NCI-H128 (cell line): ENCODE measurements at regions not wholly inside any gene's neighbourhood (a gene's known extent, or its start where the extent isn't known, plus 50 kb on each side); places are given as distances from the start of the nearest gene placed in this dataset.

Experiments used
- DNase-seq: peaks from one replicate; lab custom pipeline; 2025; ENCODE audit not compliant: unreplicated experiment; lab: John Stamatoyannopoulos, UW

- no peak for DNase-seq
These were observed 168.4 kb downstream of the TTLL2 start for GRCh38 chr6:167493310-167493709.

GRCh38 chr6:167493976-167494697, 169.3 kb downstream of the TTLL2 start:
- no peak for DNase-seq

GRCh38 chr6:167494698-167495435, 170.0 kb downstream of the TTLL2 start:
- DNase-seq: no peak

DNA sequence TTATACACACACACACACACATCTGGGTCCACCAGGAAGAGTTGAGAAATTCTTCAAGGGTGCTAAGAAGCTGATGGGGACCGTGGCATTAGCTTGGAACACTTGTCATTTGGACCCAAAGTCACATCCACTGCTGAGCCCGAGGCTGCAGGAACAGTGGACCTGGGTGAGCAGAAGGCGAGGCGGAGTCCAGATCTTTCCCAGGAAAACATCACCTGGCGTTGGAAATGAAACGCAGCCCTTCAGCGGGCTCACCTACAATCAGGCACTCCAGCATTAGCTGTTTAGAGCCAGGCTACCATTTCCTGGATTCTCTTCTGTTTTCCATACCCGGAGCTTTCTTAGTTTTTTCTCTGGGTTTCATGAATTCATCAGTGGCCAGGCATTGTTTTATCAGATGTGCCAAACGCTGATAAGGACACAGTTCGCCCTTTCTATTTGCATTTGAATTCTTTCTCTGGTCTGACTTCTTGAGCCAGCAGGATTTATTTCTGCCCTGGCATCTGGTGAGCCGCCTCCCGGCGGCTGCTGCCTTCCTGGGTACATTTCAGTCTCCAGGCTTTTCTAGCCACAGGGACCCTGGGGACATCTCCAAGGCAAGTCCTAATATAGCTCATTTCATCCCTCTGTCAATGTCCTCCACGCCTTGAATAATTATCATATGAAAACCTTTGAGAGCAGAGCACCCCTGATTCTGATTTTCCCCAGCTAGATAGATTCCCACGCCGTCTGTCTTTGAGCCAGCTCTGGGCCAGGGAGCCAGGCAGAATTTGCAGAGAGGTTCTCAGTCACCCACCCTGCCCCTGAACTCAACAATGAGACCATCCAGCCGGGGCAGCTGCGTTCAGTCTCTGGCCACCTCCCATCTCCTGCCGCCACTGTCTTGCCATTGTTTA, 170.9 kb downstream of the TTLL2 start:
- DNase-seq: no peak

- no peak for DNase-seq
These were observed 171.8 kb downstream of the TTLL2 start for GRCh38 chr6:167496707-167497106.

DNA sequence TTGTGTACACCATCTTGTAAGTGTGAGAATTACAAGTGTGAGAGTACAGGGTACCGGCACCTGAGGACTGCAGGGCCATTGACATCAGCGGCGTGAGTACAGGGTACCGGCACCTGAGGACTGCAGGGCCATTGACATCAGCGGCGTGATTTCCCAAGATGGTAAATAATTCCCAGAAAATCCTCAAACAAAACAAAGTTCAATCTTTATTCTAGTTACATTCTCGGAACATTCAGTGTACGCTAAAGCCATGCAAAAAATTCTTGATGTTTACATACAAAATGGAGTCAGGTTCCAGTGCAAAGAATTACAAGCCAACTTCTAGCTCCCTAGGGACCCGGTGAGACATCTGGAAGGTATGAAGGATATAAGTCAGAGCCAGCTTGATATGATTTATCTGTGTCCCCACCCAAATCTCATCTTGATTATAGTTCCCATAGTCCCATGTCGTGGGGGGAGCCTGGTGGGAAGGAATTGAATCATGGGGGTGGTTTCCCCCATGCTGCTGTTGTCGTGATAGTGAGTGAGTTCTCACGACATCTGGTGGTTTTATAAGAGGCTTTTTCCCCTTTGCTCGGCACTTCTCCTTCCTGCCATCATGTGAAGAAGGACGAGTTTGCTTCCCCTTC, 172.7 kb downstream of the TTLL2 start:
- no peak for DNase-seq

GRCh38 chr6:167499161-167499660, 174.3 kb downstream of the TTLL2 start:
- no peak for DNase-seq

- no peak for DNase-seq
These were observed 176.1 kb downstream of the TTLL2 start for GRCh38 chr6:167500961-167501360.

GRCh38 chr6:167501831-167502385, 177.0 kb downstream of the TTLL2 start:
- DNase-seq: no peak

DNA sequence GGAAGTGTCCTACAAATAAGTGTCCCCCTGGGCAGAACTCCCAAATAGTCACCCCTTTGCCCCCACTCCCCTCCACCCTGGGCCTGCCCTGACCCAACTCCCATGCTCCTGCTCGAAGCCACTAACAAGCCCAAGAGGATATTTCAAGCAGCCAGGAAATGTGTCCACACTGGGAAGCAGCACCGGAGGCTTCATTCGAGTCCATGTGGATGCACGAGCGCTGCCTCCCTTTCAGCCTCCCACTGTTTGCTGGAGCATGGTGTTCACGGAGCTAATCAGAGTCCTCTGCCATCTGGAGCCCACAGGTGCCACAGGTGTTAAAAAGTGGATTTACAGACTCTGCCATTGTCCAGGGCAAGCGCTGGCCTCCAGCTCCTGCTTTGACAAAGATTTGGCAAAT, 177.6 kb downstream of the TTLL2 start:
- DNase-seq: no peak

DNA sequence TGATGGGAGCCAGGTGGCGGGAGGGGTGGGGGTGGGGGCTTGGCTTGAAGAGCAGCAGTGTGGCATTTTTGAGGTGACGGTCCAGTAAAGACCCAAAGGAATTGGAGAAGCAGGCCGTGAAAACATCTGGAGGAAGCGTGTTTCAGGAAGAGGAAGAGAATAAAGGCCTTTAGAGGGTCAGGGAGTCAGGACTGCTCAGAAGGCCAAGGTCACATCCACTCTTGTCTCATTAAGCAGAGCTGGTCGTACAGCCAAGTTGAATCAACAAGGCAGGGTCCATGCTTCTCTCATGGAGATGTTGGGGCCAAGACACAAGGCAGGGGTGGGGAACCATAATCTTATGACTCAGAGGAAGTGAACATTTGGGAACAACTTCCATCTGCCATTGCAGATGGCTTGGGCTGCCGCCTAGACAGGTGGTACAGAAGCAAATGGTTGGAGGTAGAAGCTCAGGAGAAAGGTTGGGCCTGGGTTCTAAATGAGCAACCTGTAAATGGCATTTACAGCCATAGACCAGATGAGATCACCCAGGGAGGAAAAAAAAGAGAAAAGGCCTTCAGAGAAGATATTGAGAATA, 179.6 kb downstream of the TTLL2 start:
- no peak for DNase-seq

DNA sequence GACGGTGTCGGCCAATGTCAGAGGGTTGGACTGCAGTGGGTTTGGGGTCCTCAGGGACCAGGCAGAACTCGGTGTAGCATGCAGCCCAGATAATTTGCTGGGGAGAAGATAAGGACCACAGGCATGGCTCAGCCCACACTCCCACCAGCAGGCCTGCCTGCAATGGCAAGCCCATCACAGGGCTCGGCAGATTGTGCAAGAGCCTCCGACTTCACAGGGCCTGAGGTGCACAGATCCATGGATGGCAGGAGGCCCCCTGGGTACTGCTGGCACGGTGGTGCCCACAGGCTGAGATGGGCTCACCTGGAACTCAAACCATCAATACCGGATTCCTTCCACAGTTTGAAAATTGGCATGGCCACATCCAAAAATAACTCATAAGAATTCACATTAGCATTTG, 180.3 kb downstream of the TTLL2 start:
- DNase-seq: no peak

- DNase-seq: no peak
These were observed 180.9 kb downstream of the TTLL2 start for GRCh38 chr6:167505782-167506181.

DNA sequence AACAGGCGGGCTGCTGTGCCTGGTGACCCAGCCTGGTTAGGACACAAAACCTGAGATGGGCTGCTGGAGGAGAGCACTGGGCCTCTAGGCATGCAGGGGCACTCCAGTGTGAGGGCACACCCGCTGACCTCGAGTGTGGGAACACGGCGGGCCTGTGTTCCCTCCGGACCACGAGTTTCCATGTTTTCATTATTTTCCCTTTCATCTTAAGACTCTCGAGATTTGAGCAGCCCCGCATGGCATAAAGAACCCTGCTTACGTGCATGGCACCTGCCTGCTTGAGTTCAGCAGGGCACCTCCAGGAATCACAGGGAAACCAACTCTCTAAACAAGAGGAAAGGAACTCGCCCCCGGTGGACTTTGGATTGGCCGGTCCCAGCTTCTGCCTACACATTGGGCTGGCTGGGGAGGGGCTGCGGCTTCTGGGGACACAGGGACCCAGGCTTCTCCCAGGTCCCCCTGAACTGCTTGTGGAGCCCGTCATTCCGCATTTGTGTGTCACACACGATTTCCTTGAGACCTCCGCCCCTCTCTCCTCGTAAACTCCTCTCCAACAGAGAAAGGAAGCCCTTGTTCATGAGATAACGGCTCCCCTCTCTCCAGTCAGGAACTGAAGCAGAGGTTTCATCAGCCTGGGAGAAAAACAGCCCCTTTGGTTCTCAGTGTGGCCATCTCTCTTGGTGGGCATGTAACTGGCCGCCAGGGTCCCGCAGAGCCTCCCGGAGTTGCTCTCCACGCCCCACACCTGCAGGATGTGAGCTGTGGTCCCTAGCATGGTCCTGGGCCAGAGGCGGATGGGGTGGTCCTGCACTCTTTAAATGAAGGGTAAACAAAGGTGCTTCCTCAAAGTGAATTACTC, 181.8 kb downstream of the TTLL2 start:
- no peak for DNase-seq

- DNase-seq: no peak
These were observed 182.6 kb downstream of the TTLL2 start for GRCh38 chr6:167507376-167507945.

GRCh38 chr6:167508919-167509852, 184.3 kb downstream of the TTLL2 start:
- DNase-seq: no peak

DNA sequence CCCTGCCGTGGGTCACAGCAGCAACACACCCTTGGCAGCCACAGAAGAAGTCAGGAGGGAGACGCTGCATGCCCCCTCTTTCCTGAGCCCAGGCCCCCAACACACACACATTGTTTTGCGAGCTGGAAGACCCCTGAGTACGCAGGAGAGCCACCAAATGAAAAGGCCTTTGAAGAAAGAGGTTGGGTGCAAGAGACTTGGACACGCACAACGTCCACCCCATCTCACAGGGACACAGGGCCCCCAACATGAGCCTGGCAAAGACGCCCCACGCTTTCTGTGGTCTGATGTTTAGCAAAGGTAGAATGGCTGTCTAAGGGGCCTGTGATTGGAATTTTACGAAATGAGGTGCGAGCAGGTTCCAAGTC, 185.0 kb downstream of the TTLL2 start:
- no peak for DNase-seq

DNA sequence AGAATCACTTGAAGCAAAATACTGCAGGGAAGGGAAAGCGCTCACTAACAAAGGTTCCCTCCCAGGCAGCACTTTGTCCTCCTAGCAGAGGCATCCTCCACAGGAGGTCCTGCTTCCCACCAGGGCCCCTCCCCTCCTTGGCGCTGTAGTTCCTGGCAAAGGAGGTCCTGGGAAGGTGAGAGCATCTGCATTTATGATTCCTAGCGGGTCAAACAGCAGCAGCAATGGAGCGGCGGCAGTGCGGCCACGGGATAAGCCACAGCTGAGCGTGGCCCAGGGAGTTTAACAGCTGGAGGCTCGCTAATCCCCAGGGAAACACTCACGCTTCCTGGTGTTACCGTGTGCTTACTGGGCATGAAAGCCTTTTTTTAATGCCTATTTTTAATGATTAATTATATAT, 185.8 kb downstream of the TTLL2 start:
- no peak for DNase-seq
